ENCODE measurements at regions not wholly inside any gene's neighbourhood (a gene's known extent, or its start where the extent isn't known, plus 50 kb on each side); places are given as distances from the start of the nearest gene placed in this dataset.

DNA sequence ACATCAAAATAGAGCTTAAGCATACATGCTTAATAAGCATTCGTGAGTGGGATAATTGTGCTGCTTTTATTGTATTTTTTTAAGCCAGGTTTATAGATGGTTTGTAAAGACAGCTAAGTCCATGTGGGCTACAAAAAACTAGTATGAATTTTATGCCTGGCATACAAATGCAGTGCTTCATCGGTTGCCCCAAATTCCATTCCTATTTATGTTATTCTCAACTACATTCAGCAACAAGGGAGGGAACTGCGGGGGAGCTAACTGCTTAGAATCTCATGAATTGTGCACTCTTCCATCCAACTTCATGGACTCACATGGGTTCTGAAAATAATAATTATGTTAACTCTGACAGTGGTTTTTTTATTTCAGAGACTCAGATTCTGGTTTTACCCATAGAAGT lies 199.2 kb downstream of the FAM170A start:
- Histone ChIP-seq H3K4me3 (replicated peaks in 1 of 4; ENCODE audit: control extremely low read depth in 1 of 4, insufficient read depth in 1 of 4, low read depth in 3 of 4, low read length in 4 of 4) (no peak overlapping the region), H3K4me1 (ENCODE audit: control insufficient read depth, extremely low read depth, insufficient read depth, low read length) (no peaks in the 10 kb centered on the region), H3K4me2 (ENCODE audit: extremely low read depth, insufficient read depth, low read length) (no peak overlapping the region), H3K79me2 (ENCODE audit: control insufficient read depth, insufficient read depth, low read length) (no peaks in the 10 kb centered on the region), H3K9me3 (ENCODE audit: control insufficient read depth, insufficient read depth, low read depth, low read length) (no peaks in the 10 kb centered on the region), H3K27ac (ENCODE audit: insufficient read depth, low read length) (no peak overlapping the region), H3K36me3 (ENCODE audit: control insufficient read depth, insufficient read depth, low read length) (no peaks in the 10 kb centered on the region), H3K9ac (ENCODE audit: insufficient read depth, low read length) (no peak overlapping the region), H3K27me3 (ENCODE audit: control insufficient read depth, insufficient read depth, low read length) (no peaks in the 10 kb centered on the region), H4K20me1 (ENCODE audit: control insufficient read depth, extremely low read depth, insufficient read depth, low read length) (no peaks in the 10 kb centered on the region), H2AFZ (ENCODE audit: low read length) (no peak overlapping the region)
- no peak for DNase-seq (ENCODE audit: low read depth in 2 of 2)
- TF ChIP-seq, protein P1, sequence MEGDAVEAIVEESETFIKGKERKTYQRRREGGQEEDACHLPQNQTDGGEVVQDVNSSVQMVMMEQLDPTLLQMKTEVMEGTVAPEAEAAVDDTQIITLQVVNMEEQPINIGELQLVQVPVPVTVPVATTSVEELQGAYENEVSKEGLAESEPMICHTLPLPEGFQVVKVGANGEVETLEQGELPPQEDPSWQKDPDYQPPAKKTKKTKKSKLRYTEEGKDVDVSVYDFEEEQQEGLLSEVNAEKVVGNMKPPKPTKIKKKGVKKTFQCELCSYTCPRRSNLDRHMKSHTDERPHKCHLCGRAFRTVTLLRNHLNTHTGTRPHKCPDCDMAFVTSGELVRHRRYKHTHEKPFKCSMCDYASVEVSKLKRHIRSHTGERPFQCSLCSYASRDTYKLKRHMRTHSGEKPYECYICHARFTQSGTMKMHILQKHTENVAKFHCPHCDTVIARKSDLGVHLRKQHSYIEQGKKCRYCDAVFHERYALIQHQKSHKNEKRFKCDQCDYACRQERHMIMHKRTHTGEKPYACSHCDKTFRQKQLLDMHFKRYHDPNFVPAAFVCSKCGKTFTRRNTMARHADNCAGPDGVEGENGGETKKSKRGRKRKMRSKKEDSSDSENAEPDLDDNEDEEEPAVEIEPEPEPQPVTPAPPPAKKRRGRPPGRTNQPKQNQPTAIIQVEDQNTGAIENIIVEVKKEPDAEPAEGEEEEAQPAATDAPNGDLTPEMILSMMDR (conservative IDR thresholded peaks at IDR 0.05 in 1 of 2, IDR thresholded peaks at IDR 0.05 in 1 of 2; ENCODE audit: low read depth in 1 of 2, low read length in 2 of 2) = no peak
- TF ChIP-seq EZH2 (IDR thresholded peaks at IDR 0.05; ENCODE audit: low read length, missing control alignments) = no peak

DNA sequence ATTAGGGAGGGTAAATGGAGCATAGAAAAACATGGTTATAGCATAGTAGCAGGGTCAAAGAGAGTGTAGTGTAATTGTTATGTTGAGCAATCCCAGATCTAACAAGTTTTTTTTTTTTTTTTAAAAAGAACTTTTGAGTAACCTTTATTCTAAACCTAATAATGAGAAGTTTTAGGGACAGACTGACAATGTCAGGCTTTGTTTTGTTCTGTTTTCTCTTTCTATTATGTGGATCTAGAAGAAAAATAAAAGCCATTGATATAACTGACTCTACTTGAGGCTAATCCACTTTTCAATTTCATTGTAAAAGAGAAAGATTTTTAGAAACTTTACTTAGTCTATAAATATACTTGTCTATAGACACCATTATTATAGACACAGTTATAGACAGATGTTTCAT lies 200.0 kb downstream of the FAM170A start:
- no peaks in the 10 kb centered on the region for H3K36me3 ChIP-seq (ENCODE audit: control insufficient read depth, insufficient read depth, low read length)
- no peaks in the 10 kb centered on the region for H3K79me2 ChIP-seq (ENCODE audit: control insufficient read depth, insufficient read depth, low read length)
- H3K4me2 ChIP-seq (ENCODE audit: extremely low read depth, insufficient read depth, low read length) = no peak overlapping the region
- TF ChIP-seq, protein P1 (conservative IDR thresholded peaks at IDR 0.05 in 1 of 2, IDR thresholded peaks at IDR 0.05 in 1 of 2; ENCODE audit: low read depth in 1 of 2, low read length in 2 of 2) = no peak
- TF ChIP-seq EZH2 (IDR thresholded peaks at IDR 0.05; ENCODE audit: low read length, missing control alignments) = no peak
- no peaks in the 10 kb centered on the region for H4K20me1 ChIP-seq (ENCODE audit: control insufficient read depth, extremely low read depth, insufficient read depth, low read length)
- H3K9me3 ChIP-seq (ENCODE audit: control insufficient read depth, insufficient read depth, low read depth, low read length) = no peaks in the 10 kb centered on the region
- H2AFZ ChIP-seq (ENCODE audit: low read length) = no peak overlapping the region
- no peak overlapping the region for H3K27ac ChIP-seq (ENCODE audit: insufficient read depth, low read length)
- no peaks in the 10 kb centered on the region for H3K4me1 ChIP-seq (ENCODE audit: control insufficient read depth, extremely low read depth, insufficient read depth, low read length)
- H3K4me3 ChIP-seq (replicated peaks in 1 of 4; ENCODE audit: control extremely low read depth in 1 of 4, insufficient read depth in 1 of 4, low read depth in 3 of 4, low read length in 4 of 4) = no peak overlapping the region
- no peaks in the 10 kb centered on the region for H3K27me3 ChIP-seq (ENCODE audit: control insufficient read depth, insufficient read depth, low read length)
- no peak overlapping the region for H3K9ac ChIP-seq (ENCODE audit: insufficient read depth, low read length)
- no peak for DNase-seq (ENCODE audit: low read depth in 2 of 2)

DNA sequence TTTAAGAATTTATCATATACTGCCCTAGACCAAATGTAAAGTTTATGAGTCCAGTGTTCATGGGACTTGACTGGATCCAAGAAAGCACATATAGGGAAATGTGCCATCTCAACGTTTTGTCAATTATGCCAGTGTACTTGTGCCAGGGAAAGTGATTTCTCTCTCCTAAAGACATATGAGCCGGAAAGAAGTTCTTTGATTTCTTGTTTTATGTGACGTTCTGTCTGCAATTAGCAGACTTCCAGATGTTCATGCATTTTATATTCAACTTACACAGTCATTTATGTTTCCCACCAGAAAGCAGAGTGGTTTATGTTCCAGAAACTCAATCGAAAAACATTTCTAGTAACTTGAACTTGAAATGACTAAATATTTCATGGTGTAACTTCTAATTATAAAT lies 203.8 kb downstream of the FAM170A start:
- no peak for TF ChIP-seq EZH2 (IDR thresholded peaks at IDR 0.05; ENCODE audit: low read length, missing control alignments)
- TF ChIP-seq, protein P1 (conservative IDR thresholded peaks at IDR 0.05 in 1 of 2, IDR thresholded peaks at IDR 0.05 in 1 of 2; ENCODE audit: low read depth in 1 of 2, low read length in 2 of 2) = no peak
- Histone ChIP-seq H3K79me2 (ENCODE audit: control insufficient read depth, insufficient read depth, low read length) (no peaks in the 10 kb centered on the region), H3K9me3 (ENCODE audit: control insufficient read depth, insufficient read depth, low read depth, low read length) (no peaks in the 10 kb centered on the region), H3K4me1 (ENCODE audit: control insufficient read depth, extremely low read depth, insufficient read depth, low read length) (no peaks in the 10 kb centered on the region), H4K20me1 (ENCODE audit: control insufficient read depth, extremely low read depth, insufficient read depth, low read length) (no peaks in the 10 kb centered on the region), H3K36me3 (ENCODE audit: control insufficient read depth, insufficient read depth, low read length) (no peaks in the 10 kb centered on the region), H3K4me3 (replicated peaks in 1 of 4; ENCODE audit: control extremely low read depth in 1 of 4, insufficient read depth in 1 of 4, low read depth in 3 of 4, low read length in 4 of 4) (no peak overlapping the region), H3K27ac (ENCODE audit: insufficient read depth, low read length) (no peak overlapping the region), H3K9ac (ENCODE audit: insufficient read depth, low read length) (no peak overlapping the region), H2AFZ (ENCODE audit: low read length) (no peak overlapping the region), H3K27me3 (ENCODE audit: control insufficient read depth, insufficient read depth, low read length) (no peaks in the 10 kb centered on the region), H3K4me2 (ENCODE audit: extremely low read depth, insufficient read depth, low read length) (no peak overlapping the region)
- no peak for DNase-seq (ENCODE audit: low read depth in 2 of 2)
